Spleen (tissue), 7 donors: ENCODE measurements at regions not wholly inside any gene's neighbourhood (a gene's known extent, or its start where the extent isn't known, plus 50 kb on each side); places are given as distances from the start of the nearest gene placed in this dataset.

Source experiments
- POLR2A ChIP-seq, 3 donors: fragments of 450-650 bp; IDR thresholded peaks; one replicate each; pipeline ENCODE4 v1.5.1; 2017; ENCODE audit warnings: antibody characterized with exemption in 3 of 3, mild to moderate bottlenecking in 1 of 3
- POLR2AphosphoS5 ChIP-seq, 3 donors: sonication (generic); formaldehyde crosslinking; IDR thresholded peaks; one replicate each; pipeline ENCODE4 v1.5.1; 2017; ENCODE audit warnings: antibody characterized with exemption in 3 of 3
- TF ChIP-seq, protein P1 (sequence below), 11 experiments: fragments of 200-600 bp in 7 of 11; fragments of 450-650 bp in 4 of 11; sonication (generic) in 4 of 11; IDR thresholded peaks in 8 of 11; conservative IDR thresholded peaks in 3 of 11; 1 replicate in 7 of 11; 2 replicates in 4 of 11; pipeline versions ENCODE4 v1.4.0 to v1.8.0; 2016 to 2021; ENCODE audit warnings: antibody characterized with exemption in 11 of 11, inconsistent platforms in 4 of 11, mild to moderate bottlenecking in 1 of 11
- donor health status: DM: no; HTN: no; CAD: no; lungs with moderate emphysema.
- donor health status: DM: no; HTN: no; CAD: no.
- donor health status: DM: no; HTN: no; CAD: no.

DNA sequence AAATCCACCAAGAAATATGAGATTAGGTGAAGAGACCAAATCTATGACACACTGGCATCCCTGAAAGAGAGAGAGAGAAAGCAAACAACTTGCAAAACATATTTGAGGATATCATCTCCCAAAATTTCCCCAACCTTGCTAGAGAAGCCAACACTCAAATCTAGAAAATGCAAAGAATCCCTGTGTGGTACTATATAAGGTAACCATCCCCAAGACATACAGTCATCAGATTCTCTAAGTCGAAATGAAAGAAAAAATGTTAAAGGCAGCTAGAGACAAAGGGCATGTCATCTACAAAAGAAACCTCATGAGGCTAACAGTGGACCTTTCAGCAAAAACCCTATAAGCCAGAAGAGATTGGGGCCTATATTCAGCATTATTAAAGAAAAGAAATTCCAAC, 622.1 kb upstream of the LMCD1 start:
- TF ChIP-seq, protein P1, sequence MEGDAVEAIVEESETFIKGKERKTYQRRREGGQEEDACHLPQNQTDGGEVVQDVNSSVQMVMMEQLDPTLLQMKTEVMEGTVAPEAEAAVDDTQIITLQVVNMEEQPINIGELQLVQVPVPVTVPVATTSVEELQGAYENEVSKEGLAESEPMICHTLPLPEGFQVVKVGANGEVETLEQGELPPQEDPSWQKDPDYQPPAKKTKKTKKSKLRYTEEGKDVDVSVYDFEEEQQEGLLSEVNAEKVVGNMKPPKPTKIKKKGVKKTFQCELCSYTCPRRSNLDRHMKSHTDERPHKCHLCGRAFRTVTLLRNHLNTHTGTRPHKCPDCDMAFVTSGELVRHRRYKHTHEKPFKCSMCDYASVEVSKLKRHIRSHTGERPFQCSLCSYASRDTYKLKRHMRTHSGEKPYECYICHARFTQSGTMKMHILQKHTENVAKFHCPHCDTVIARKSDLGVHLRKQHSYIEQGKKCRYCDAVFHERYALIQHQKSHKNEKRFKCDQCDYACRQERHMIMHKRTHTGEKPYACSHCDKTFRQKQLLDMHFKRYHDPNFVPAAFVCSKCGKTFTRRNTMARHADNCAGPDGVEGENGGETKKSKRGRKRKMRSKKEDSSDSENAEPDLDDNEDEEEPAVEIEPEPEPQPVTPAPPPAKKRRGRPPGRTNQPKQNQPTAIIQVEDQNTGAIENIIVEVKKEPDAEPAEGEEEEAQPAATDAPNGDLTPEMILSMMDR (IDR thresholded peaks at IDR 0.05 in 8 of 11, conservative IDR thresholded peaks at IDR 0.05 in 3 of 11), result no peak
- no peak for TF ChIP-seq POLR2AphosphoS5 (IDR thresholded peaks at IDR 0.05)
- TF ChIP-seq POLR2A (IDR thresholded peaks at IDR 0.05), result no peak
